PC-3 (cell line): ENCODE measurements at regions not wholly inside any gene's neighbourhood (a gene's known extent, or its start where the extent isn't known, plus 50 kb on each side); places are given as distances from the start of the nearest gene placed in this dataset.

Experiments used
- ATAC-seq: fragments of 200-7000 bp; cut with Tn5 transposase; 2 replicates; pipeline ENCODE4 v1.9.1; 2020; ENCODE audit warnings: mild to moderate bottlenecking, moderate library complexity
- BruUV-seq: library from RNA; stranded (reverse); fragments of 400-500 nt; replicated peaks from 2 replicates; lab custom pipeline; 2021; lab: Mats Ljungman, UMichigan
- CTCF ChIA-PET: fragments of 300-600 bp; sonication (Branson Sonifier 250); formaldehyde crosslinking; loops from one replicate; lab custom pipeline; 2022; ENCODE audit warnings: antibody characterized with exemption; lab: Charles Lee
- POLR2A ChIA-PET: fragments of 300-600 bp; sonication (Branson Sonifier 250); formaldehyde crosslinking; loops from one replicate; lab custom pipeline; 2022; ENCODE audit warnings: antibody characterized with exemption; ENCODE audit not compliant: unreplicated experiment; lab: Charles Lee
- DNase-seq: peaks from one replicate; pipeline ENCODE4 v3.0.0-alpha.2; 2015
- H2AFZ ChIP-seq: fragments of 300-600 bp; sonication (generic); 2 replicates; pipeline ENCODE4 v1.6.0; 2016; ENCODE audit warnings: antibody characterized with exemption, low read length
- H3F3A ChIP-seq: fragments of 300-600 bp; sonication (generic); one replicate; pipeline ENCODE4 v1.6.0; 2017; ENCODE audit warnings: antibody characterized with exemption, low read length, control low read depth, mild to moderate bottlenecking; ENCODE audit not compliant: unreplicated experiment
- H3K27ac ChIP-seq: fragments of 300-600 bp; sonication (generic); 2 replicates; pipeline ENCODE4 v1.5.1; 2016; ENCODE audit warnings: mild to moderate bottlenecking, low read length
- H3K27me3 ChIP-seq: fragments of 300-600 bp; sonication (generic); 2 replicates; pipeline ENCODE4 v1.6.1; 2016; ENCODE audit warnings: low read length, mixed read lengths
- H3K36me3 ChIP-seq: fragments of 300-600 bp; sonication (generic); 2 replicates; pipeline ENCODE4 v1.6.1; 2016; ENCODE audit warnings: low read depth, mixed run types, low read length, mixed read lengths
- H3K4me1 ChIP-seq: fragments of 300-600 bp; sonication (generic); 2 replicates; pipeline ENCODE4 v1.5.1; 2016; ENCODE audit warnings: low read length; ENCODE audit not compliant: insufficient read depth
- H3K4me2 ChIP-seq: fragments of 300-600 bp; sonication (generic); 2 replicates; pipeline ENCODE4 v1.6.0; 2016; ENCODE audit warnings: low read length
- H3K4me3 ChIP-seq: fragments of 300-600 bp; sonication (generic); 2 replicates; pipeline ENCODE4 v1.5.1; 2016; ENCODE audit warnings: mild to moderate bottlenecking, low read length, mixed read lengths
- H3K79me2 ChIP-seq: fragments of 300-600 bp; sonication (generic); 2 replicates; pipeline ENCODE4 v1.6.1; 2017; ENCODE audit warnings: low read length, mixed read lengths
- H3K9ac ChIP-seq: fragments of 300-600 bp; sonication (generic); 2 replicates; pipeline ENCODE4 v1.6.0; 2016; ENCODE audit warnings: mild to moderate bottlenecking, low read length
- H3K9me2 ChIP-seq: fragments of 300-600 bp; sonication (generic); replicated peaks from 2 replicates; pipeline ENCODE4 v1.6.1; 2016; ENCODE audit warnings: mixed run types, low read length, mixed read lengths
- H3K9me3 ChIP-seq: fragments of 300-600 bp; sonication (generic); 2 replicates; pipeline ENCODE4 v1.6.1; 2016; ENCODE audit warnings: low read length, mixed read lengths
- H4K20me1 ChIP-seq: fragments of 300-600 bp; sonication (generic); 2 replicates; pipeline ENCODE4 v1.6.1; 2016; ENCODE audit warnings: low read length, mixed read lengths
- CTCF ChIP-seq: fragments of 300-600 bp; sonication (generic); conservative IDR thresholded peaks from 2 replicates; pipeline ENCODE4 v1.5.1; 2017; ENCODE audit warnings: antibody characterized with exemption, low read depth, mild to moderate bottlenecking, low read length
- EZH2 ChIP-seq: fragments of 300-600 bp; sonication (generic); IDR thresholded peaks from one replicate; pipeline ENCODE4 v1.6.1; 2017; ENCODE audit warnings: antibody characterized with exemption, mild to moderate bottlenecking, low read length; ENCODE audit not compliant: unreplicated experiment
- EZH2phosphoT487 ChIP-seq: fragments of 300-600 bp; sonication (generic); IDR thresholded peaks from 2 replicates; pipeline ENCODE4 v1.6.1; 2018; ENCODE audit warnings: mild to moderate bottlenecking, antibody characterized with exemption, low read length, borderline replicate concordance
- intact Hi-C: fragments of 100-400 bp; cut with micrococcal nuclease; formaldehyde crosslinking; loops from 2 replicates; pipeline ENCODE4 v1.9.0; 2023

DNA sequence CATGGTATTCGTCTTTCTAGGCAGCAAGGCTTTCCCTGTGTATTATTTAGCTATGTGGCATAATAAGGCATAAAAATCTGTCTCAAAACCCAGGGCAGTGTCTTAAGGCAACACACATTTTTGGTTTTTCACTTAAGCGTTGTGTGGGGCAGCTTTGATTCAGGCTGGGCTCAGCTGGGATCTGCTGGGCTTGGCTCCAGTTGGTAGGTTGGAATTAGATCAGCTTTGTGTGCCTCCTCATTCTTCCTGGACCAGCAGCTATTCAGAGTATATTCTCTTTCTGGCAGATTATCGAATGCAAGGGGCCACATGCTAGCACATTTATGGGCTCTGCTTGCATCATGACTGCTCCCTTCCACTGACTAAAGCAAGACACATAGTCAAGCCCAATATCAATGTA lies 487.9 kb downstream of the RFPL4B start:
- BruUV-seq, result no TSS peak

GRCh38 chr6:112839525-112839961 lies 492.4 kb downstream of the RFPL4B start:
- no peak overlapping the region for H3K4me2 ChIP-seq
- H3K27ac ChIP-seq, result no peak overlapping the region
- no peaks in the 10 kb centered on the region for H3K9me2 ChIP-seq
- H3F3A ChIP-seq, result no peaks in the 10 kb centered on the region
- POLR2A ChIA-PET, result no interaction called here
- ATAC-seq (no peak), DNase-seq (no peak)
- H3K79me2 ChIP-seq, result no peaks in the 10 kb centered on the region
- no peaks in the 10 kb centered on the region for H3K27me3 ChIP-seq
- no peaks in the 10 kb centered on the region for H4K20me1 ChIP-seq
- H2AFZ ChIP-seq, result no peak overlapping the region
- TF ChIP-seq CTCF (no peak), EZH2phosphoT487 (no peak), EZH2 (no peak)
- CTCF ChIA-PET, result interaction anchor here (0.6 kb wide), 1 partner anchor 78 kb away, joined by 3 read pairs; no protein-coding TSS in a partner anchor
- intact Hi-C loops, result no loop called here
- H3K4me1 ChIP-seq, result no peaks in the 10 kb centered on the region
- no peaks in the 10 kb centered on the region for H3K9me3 ChIP-seq
- H3K4me3 ChIP-seq, result no peak overlapping the region
- BruUV-seq, result no TSS peak
- H3K9ac ChIP-seq, result no peak overlapping the region
- H3K36me3 ChIP-seq, result no peaks in the 10 kb centered on the region

More for the DNA sequence above, 487.9 kb downstream of the RFPL4B start:
- Histone ChIP-seq H3K9ac (no peak overlapping the region), H3F3A (no peaks in the 10 kb centered on the region), H3K4me2 (no peak overlapping the region), H3K4me1 (peaks cover 5% of the 10 kb centered on the region; the same call in 1 of the 2 replicates), H3K9me2 (no peaks in the 10 kb centered on the region), H3K27me3 (no peaks in the 10 kb centered on the region), H3K4me3 (no peak overlapping the region), H2AFZ (no peak overlapping the region), H3K36me3 (no peaks in the 10 kb centered on the region), H3K79me2 (no peaks in the 10 kb centered on the region), H3K9me3 (no peaks in the 10 kb centered on the region), H3K27ac (no peak overlapping the region), H4K20me1 (no peaks in the 10 kb centered on the region)
- ChIA-PET POLR2A (no interaction called here), CTCF (no interaction called here)
- no peak for TF ChIP-seq CTCF
- TF ChIP-seq EZH2phosphoT487, result no peak
- TF ChIP-seq EZH2, result no peak
- intact Hi-C loops, result no loop called here
- no peak for DNase-seq
- ATAC-seq, result no peak

- TF ChIP-seq EZH2phosphoT487, result no peak
- TF ChIP-seq EZH2, result no peak
- no peak for TF ChIP-seq CTCF
- H3K9me3 ChIP-seq, result no peaks in the 10 kb centered on the region
- no peaks in the 10 kb centered on the region for H3K4me1 ChIP-seq
- no peak overlapping the region for H3K4me2 ChIP-seq
- BruUV-seq, result no TSS peak
- H3K79me2 ChIP-seq, result no peaks in the 10 kb centered on the region
- ChIA-PET CTCF (no interaction called here), POLR2A (no interaction called here)
- H3K27me3 ChIP-seq, result no peaks in the 10 kb centered on the region
- H3F3A ChIP-seq, result no peaks in the 10 kb centered on the region
- ATAC-seq (no peak), DNase-seq (no peak)
- no peaks in the 10 kb centered on the region for H3K36me3 ChIP-seq
- H2AFZ ChIP-seq, result no peak overlapping the region
- no peaks in the 10 kb centered on the region for H3K9me2 ChIP-seq
- intact Hi-C loops, result no loop called here
- H3K4me3 ChIP-seq, result no peak overlapping the region
- H4K20me1 ChIP-seq, result no peaks in the 10 kb centered on the region
- H3K9ac ChIP-seq, result no peak overlapping the region
- no peak overlapping the region for H3K27ac ChIP-seq
These were observed 494.6 kb downstream of the RFPL4B start for GRCh38 chr6:112841553-112842329.
